GM21529 (cell line): ENCODE measurements at regions not wholly inside any gene's neighbourhood (a gene's known extent, or its start where the extent isn't known, plus 50 kb on each side); places are given as distances from the start of the nearest gene placed in this dataset.

Experiments
- ATAC-seq: cut with Tn5 transposase; IDR thresholded peaks from one replicate; pipeline ENCODE4 v1.9.1; 2021; ENCODE audit not compliant: unreplicated experiment

DNA sequence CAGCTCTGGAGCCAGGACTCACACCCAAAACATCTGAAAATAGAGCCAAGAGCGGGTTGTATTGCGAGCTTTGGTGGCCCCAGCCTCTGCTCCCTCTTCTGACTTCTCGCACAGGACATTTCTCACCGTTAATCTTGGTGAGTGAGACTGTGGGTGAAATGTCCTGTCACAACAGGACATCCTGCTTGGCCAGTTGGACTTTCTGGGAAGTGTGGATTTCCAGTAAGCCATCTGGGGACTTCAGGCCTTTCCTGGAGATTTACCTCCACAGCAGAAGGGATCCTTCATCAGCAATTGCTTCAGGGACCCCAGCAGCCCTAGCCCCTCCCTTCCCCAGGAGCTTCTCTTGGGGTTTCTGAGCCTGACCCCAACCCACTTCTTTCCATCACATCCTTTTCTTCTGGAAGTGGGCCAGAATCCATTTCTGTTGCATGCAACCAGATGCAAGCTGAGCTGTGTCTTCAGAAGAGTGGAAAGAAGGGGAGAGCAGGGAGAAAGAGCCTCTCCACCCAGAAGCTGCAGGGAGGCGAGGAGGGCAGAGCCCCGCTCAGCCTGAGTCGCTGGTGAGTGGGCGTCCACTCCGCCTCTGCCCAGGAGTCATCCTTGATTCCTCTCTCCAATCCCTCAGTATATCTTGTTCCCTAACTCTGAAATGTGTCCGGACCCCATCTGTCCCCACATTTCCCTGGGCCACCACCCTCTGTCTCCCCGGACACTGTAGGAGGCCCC lies 50.3 kb upstream of the GADD45G start:
- no peak for ATAC-seq

DNA sequence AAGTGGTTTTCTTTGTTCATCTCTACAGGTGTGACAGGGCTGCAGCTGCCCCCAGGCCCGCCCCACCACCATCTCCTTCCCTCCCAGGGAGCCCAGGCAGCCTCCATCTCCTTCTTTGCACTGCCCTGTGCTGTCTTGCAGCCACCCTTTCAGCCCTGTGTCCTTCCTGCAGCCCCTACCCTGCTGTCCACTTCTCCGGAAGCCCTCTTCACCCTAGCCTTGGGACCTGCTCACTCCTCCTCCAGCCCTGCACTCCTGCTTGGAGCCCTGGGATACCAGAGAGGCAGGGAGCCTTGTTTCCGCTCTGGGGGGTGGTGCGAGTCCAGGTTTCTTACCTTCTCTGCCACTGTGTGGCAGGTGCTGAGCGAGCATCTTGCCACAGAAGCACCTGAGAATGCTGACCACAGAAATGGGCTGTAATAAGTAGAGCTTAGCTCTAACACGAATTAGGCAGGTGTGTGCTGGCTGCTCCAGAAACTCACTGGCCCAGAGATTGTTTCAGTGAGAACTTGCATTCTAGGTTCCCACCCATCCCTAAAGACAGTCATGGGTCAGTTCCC lies 51.3 kb upstream of the GADD45G start:
- ATAC-seq = no peak

DNA sequence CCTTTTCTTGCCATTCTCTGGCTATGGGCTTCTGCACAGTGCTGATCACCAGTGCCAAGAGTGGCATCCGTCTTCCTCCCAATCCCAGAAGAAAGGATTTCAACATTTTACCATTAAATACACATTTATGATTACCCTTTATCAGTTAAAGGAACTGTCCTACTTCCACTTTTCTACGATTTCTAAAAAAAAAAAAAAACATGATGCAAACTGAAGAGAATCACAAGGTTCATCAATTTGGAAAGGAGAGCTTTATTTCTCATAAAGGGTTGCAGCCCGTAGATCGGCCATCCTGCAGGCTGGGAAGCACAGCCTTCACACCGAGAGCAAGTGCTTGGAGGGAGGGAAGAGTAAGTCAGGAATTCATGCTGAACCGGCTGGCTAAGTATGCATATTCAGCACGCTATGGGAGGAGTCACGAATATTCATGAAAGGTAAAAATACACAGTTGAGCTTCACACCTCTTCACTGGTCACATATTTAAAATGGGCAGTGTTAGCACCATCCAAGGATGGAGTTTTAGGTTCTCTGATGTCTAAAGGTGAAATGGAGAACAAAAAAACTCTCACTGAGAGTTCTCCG lies 52.5 kb upstream of the SEMA4D start:
- no peak for ATAC-seq

DNA sequence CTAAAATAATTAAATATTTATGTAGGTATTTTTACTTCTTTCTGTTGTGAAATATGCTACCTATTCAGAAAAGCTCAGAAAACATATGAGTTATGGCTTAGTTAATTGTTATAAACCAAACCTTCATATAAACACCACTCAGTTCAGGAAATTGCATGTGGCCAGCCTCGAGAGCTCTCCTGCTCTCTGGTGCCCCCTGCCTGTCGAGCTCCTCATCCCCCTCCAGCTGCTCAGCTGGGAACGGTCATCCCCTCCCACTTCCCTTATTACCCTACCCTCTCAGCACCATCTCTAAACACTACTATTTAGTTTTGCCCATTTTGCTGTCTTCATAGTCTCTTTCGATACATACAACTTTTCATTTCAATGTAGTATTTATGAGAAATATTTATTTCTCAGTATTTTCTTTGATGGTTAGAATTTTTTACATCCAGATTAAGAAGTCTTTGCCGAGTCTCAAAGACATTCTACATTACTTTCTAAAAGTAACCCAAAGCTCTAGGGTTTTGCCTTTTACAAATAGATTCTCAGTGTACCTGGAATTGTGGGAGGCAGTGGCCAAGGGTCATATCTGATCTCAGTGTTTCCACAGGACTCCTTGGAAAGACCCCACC lies 51.2 kb upstream of the SEMA4D start:
- ATAC-seq = peak; percentile 94

DNA sequence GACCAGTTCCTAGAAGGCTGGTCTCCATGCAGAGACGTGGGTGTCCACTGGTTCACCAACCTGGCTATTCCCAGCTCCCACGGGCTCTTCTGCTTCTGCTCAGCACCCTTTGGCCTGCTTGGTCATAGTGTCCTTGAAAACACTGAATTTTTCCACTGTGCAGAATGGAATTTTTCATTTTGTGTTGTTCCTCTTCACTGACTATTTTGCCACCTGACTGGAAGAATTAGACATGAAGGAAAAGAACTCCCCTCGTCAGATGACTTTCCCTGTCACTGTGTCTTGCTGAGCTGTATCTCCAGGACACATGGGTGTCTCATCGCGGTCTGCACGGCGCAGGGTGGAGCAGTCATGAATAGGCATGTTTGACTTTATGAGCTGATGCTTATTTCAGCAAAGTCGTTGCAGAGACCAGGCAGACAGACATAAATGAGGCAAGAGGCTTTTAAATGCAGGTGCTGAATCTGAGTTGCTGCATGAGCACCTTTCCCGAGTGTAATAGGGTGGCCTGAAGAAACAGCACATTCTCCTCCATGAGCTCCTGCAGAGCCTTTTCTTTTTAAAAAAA lies 50.2 kb upstream of the SEMA4D start:
- no peak for ATAC-seq
